Keratinocyte (primary cell): ENCODE measurements at regions not wholly inside any gene's neighbourhood (a gene's known extent, or its start where the extent isn't known, plus 50 kb on each side); places are given as distances from the start of the nearest gene placed in this dataset.

ENCODE experiments used
- DNase-seq: peaks from one replicate; pipeline ENCODE4 v3.0.0-alpha.2; 2011; ENCODE audit warnings: low read depth, missing footprints, low spot score
- FAIRE-seq: peaks from 2 replicates; lab custom pipeline; 2011; peaks lifted over from hg19 to GRCh38; lab: Jason Lieb, UNC
- H2AFZ ChIP-seq: 2 replicates; pipeline ENCODE4 v1.6.0; 2012; ENCODE audit warnings: low read length, control low read depth, inconsistent platforms; ENCODE audit not compliant: control insufficient read depth
- H3K27ac ChIP-seq: 2 replicates; pipeline ENCODE4 v1.5.1; 2011; ENCODE audit warnings: low read length; ENCODE audit not compliant: control insufficient read depth, insufficient read depth
- H3K27me3 ChIP-seq: 3 replicates; pipeline ENCODE4 v1.6.0; 2011; ENCODE audit warnings: low read length; ENCODE audit not compliant: control insufficient read depth, insufficient read depth; ENCODE audit errors: extremely low read depth
- H3K36me3 ChIP-seq, 2 experiments: 2 replicates in 1 of 2; 3 replicates in 1 of 2; pipeline ENCODE4 v1.5.1; 2011; ENCODE audit warnings: low read length in 2 of 2, mild to moderate bottlenecking in 1 of 2; ENCODE audit not compliant: control insufficient read depth in 2 of 2, insufficient read depth in 2 of 2; ENCODE audit errors: extremely low read depth in 1 of 2
- H3K4me1 ChIP-seq: 3 replicates; pipeline ENCODE4 v1.5.1; 2011; ENCODE audit warnings: low read length; ENCODE audit not compliant: control insufficient read depth, insufficient read depth; ENCODE audit errors: extremely low read depth
- H3K4me2 ChIP-seq: 3 replicates; pipeline ENCODE4 v1.6.0; 2011; ENCODE audit warnings: low read depth, low read length; ENCODE audit not compliant: control insufficient read depth, insufficient read depth; ENCODE audit errors: extremely low read depth
- H3K4me3 ChIP-seq, 3 experiments: fragments of 200-600 bp in 1 of 3; sonication (generic) in 1 of 3; 2 replicates in 2 of 3; 3 replicates in 1 of 3; pipeline ENCODE4 v1.5.1; 2011 to 2016; ENCODE audit warnings: low read length in 3 of 3, mild to moderate bottlenecking in 3 of 3, control low read depth in 2 of 3, inconsistent platforms in 1 of 3, low read depth in 1 of 3, mixed read lengths in 1 of 3, mixed run types in 1 of 3, moderate library complexity in 1 of 3; ENCODE audit not compliant: control insufficient read depth in 2 of 3, insufficient read depth in 2 of 3; ENCODE audit errors: extremely low read depth in 1 of 3
- H3K79me2 ChIP-seq: 2 replicates; pipeline ENCODE4 v1.6.0; 2012; ENCODE audit warnings: low read length; ENCODE audit not compliant: control insufficient read depth, insufficient read depth
- H3K9ac ChIP-seq: 3 replicates; pipeline ENCODE4 v1.6.0; 2011; ENCODE audit warnings: low read length; ENCODE audit not compliant: control insufficient read depth, insufficient read depth; ENCODE audit errors: extremely low read depth
- H3K9me1 ChIP-seq: 3 replicates; pipeline ENCODE4 v1.6.0; 2011; ENCODE audit warnings: low read length; ENCODE audit not compliant: control insufficient read depth, insufficient read depth; ENCODE audit errors: extremely low read depth
- H3K9me3 ChIP-seq: 2 replicates; pipeline ENCODE4 v1.5.1; 2012; ENCODE audit warnings: low read depth, low read length; ENCODE audit not compliant: control insufficient read depth
- H4K20me1 ChIP-seq: 3 replicates; pipeline ENCODE4 v1.6.0; 2011; ENCODE audit warnings: low read length; ENCODE audit not compliant: control insufficient read depth, insufficient read depth; ENCODE audit errors: extremely low read depth
- CTCF ChIP-seq, 3 experiments: IDR thresholded peaks in 1 of 3; conservative IDR thresholded peaks in 1 of 3; optimal IDR thresholded peaks in 1 of 3; 2 replicates in 2 of 3; 3 replicates in 1 of 3; pipeline versions ENCODE3 to v1.5.1; 2011; ENCODE audit warnings: low read length in 3 of 3, mild to moderate bottlenecking in 3 of 3, moderate library complexity in 2 of 3, control low read depth in 1 of 3, inconsistent platforms in 1 of 3; ENCODE audit not compliant: insufficient read depth in 2 of 3; ENCODE audit errors: extremely low read depth in 1 of 3
- EZH2 ChIP-seq: IDR thresholded peaks from one replicate; pipeline ENCODE4 v1.6.1; 2012; ENCODE audit warnings: inconsistent platforms, mild to moderate bottlenecking, low read length, moderate library complexity
- dilution Hi-C: fragments of 300-500 bp; cut with MboI; formaldehyde crosslinking; loops from one replicate; pipeline ENCODE4 v1.7.0; 2020; ENCODE audit warnings: low sequenced_read_pairs; ENCODE audit not compliant: extremely low pct_ligation_motif_present

- H2AFZ ChIP-seq, result no peak overlapping the region
- FAIRE-seq (no peak), DNase-seq (no peak)
- no peak overlapping the region for H3K27ac ChIP-seq
- no peaks in the 10 kb centered on the region for H3K36me3 ChIP-seq
- H3K4me2 ChIP-seq, result no peak overlapping the region
- no peaks in the 10 kb centered on the region for H4K20me1 ChIP-seq
- no peak overlapping the region for H3K9ac ChIP-seq
- H3K9me3 ChIP-seq, result no peaks in the 10 kb centered on the region
- no peaks in the 10 kb centered on the region for H3K79me2 ChIP-seq
- no peaks in the 10 kb centered on the region for H3K9me1 ChIP-seq
- TF ChIP-seq EZH2 (no peak), CTCF (optimal IDR thresholded peaks at IDR 0.05 in 1 of 3, IDR thresholded peaks at IDR 0.05 in 1 of 3, conservative IDR thresholded peaks at IDR 0.05 in 1 of 3; ENCODE audit: extremely low read depth in 1 of 3, insufficient read depth in 2 of 3, low read length in 3 of 3) (no peak)
- no peak overlapping the region for H3K4me3 ChIP-seq
- dilution Hi-C loops, result no loop called here
- no peaks in the 10 kb centered on the region for H3K27me3 ChIP-seq
- no peaks in the 10 kb centered on the region for H3K4me1 ChIP-seq
These were observed 1080.2 kb upstream of the AUTS2 start for GRCh38 chr7:68518060-68518459.

GRCh38 chr7:68524126-68524525 is 1074.1 kb upstream of the AUTS2 start:
- H2AFZ ChIP-seq, result no peak overlapping the region
- no peak overlapping the region for H3K27ac ChIP-seq
- DNase-seq, result no peak
- H3K36me3 ChIP-seq, result no peaks in the 10 kb centered on the region
- H3K4me2 ChIP-seq, result no peak overlapping the region
- H3K79me2 ChIP-seq, result no peaks in the 10 kb centered on the region
- no peaks in the 10 kb centered on the region for H3K27me3 ChIP-seq
- no peaks in the 10 kb centered on the region for H4K20me1 ChIP-seq
- dilution Hi-C loops, result no loop called here
- no peaks in the 10 kb centered on the region for H3K4me1 ChIP-seq
- no peak overlapping the region for H3K4me3 ChIP-seq
- TF ChIP-seq EZH2, result no peak
- no peak for TF ChIP-seq CTCF (optimal IDR thresholded peaks at IDR 0.05 in 1 of 3, IDR thresholded peaks at IDR 0.05 in 1 of 3, conservative IDR thresholded peaks at IDR 0.05 in 1 of 3; ENCODE audit: extremely low read depth in 1 of 3, insufficient read depth in 2 of 3, low read length in 3 of 3)
- FAIRE-seq, result no peak
- no peak overlapping the region for H3K9ac ChIP-seq
- no peaks in the 10 kb centered on the region for H3K9me1 ChIP-seq
- peaks cover 2% of the 10 kb centered on the region for H3K9me3 ChIP-seq
